ENCODE measurements at regions not wholly inside any gene's neighbourhood (a gene's known extent, or its start where the extent isn't known, plus 50 kb on each side); places are given as distances from the start of the nearest gene placed in this dataset.
"Not testable (repeated sequence)": the region's sequence is repeated elsewhere in the genome, so short reads cannot be mapped to it uniquely, and the experiment has no call there.

- POLR2A ChIA-PET: no interaction called here
- Mint-ChIP-seq H3K36me3 (ENCODE audit: low read depth) (no peaks in the 10 kb centered on the region), H3K27ac (no peak overlapping the region), H3K27me3 (ENCODE audit: low read depth) (no peaks in the 10 kb centered on the region), H3K4me1 (ENCODE audit: low read depth) (no peaks in the 10 kb centered on the region), H3K9me3 (ENCODE audit: insufficient read depth) (no peaks in the 10 kb centered on the region), H3K4me3 (no peak overlapping the region)
- CTCF ChIA-PET: interaction anchor here (1.3 kb wide), 1 partner anchor 249 kb away, joined by 3 read pairs; no protein-coding TSS in a partner anchor
- DNase-seq (no peak), ATAC-seq (no peak)
Measured at GRCh38 chr11:69947059-69947792, 128.0 kb upstream of the FGF3 start.

DNA sequence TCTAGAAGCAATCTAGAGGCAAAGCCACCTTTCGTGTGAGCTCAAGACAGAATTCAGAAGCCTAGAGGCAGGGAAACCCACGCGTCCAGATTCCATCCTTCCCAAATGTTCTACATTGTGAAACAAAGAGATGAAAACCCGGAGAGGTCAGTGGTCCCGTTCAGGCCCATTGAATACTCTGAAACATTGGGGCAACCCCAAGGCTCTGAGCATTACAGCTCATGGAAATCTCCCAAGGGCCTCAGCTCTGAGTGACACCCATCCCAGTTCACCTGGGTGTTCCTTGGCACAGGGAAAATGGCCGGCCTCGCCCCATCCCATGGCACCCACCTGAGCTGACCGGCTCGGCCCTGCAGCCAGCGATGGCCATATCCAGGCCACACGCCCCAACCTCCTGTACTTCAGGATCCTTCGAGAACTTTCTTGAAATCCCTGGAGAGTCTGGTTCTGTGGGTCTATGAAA lies 128.6 kb upstream of the FGF3 start:
- Mint-ChIP-seq H3K4me1 (ENCODE audit: low read depth) (no peaks in the 10 kb centered on the region), H3K9me3 (ENCODE audit: insufficient read depth) (no peaks in the 10 kb centered on the region), H3K27ac (no peak overlapping the region), H3K27me3 (ENCODE audit: low read depth) (no peaks in the 10 kb centered on the region), H3K36me3 (ENCODE audit: low read depth) (no peaks in the 10 kb centered on the region), H3K4me3 (no peak overlapping the region)
- POLR2A ChIA-PET: no interaction called here
- no peak for ATAC-seq
- DNase-seq: no peak
- CTCF ChIA-PET: no interaction called here

- POLR2A ChIA-PET: no interaction called here
- CTCF ChIA-PET: no interaction called here
- no peak overlapping the region for H3K27ac Mint-ChIP-seq
- H3K9me3 Mint-ChIP-seq (ENCODE audit: insufficient read depth): no peaks in the 10 kb centered on the region
- H3K27me3 Mint-ChIP-seq (ENCODE audit: low read depth): no peaks in the 10 kb centered on the region
- no peaks in the 10 kb centered on the region for H3K4me1 Mint-ChIP-seq (ENCODE audit: low read depth)
- no peak for ATAC-seq
- H3K4me3 Mint-ChIP-seq: no peak overlapping the region
- H3K36me3 Mint-ChIP-seq (ENCODE audit: low read depth): no peaks in the 10 kb centered on the region
- DNase-seq: no peak
Measured at GRCh38 chr11:69948256-69949141, 129.3 kb upstream of the FGF3 start.

- DNase-seq: no peak
- no peak overlapping the region for H3K27ac Mint-ChIP-seq
- H3K36me3 Mint-ChIP-seq (ENCODE audit: low read depth): no peaks in the 10 kb centered on the region
- no peaks in the 10 kb centered on the region for H3K4me1 Mint-ChIP-seq (ENCODE audit: low read depth)
- POLR2A ChIA-PET: no interaction called here
- no peaks in the 10 kb centered on the region for H3K9me3 Mint-ChIP-seq (ENCODE audit: insufficient read depth)
- CTCF ChIA-PET: no interaction called here
- no peak for ATAC-seq
- no peaks in the 10 kb centered on the region for H3K27me3 Mint-ChIP-seq (ENCODE audit: low read depth)
- H3K4me3 Mint-ChIP-seq: no peak overlapping the region
Measured at GRCh38 chr11:69949327-69949726, 128.8 kb upstream of the ANO1 start.

- ChIA-PET POLR2A (no interaction called here), CTCF (no interaction called here)
- Mint-ChIP-seq H3K9me3 (ENCODE audit: insufficient read depth) (no peaks in the 10 kb centered on the region), H3K36me3 (ENCODE audit: low read depth) (no peaks in the 10 kb centered on the region), H3K4me1 (ENCODE audit: low read depth) (no peaks in the 10 kb centered on the region), H3K27me3 (ENCODE audit: low read depth) (no peaks in the 10 kb centered on the region), H3K4me3 (no peak overlapping the region), H3K27ac (no peak overlapping the region)
- peak; percentile 35 for DNase-seq
- no peak for ATAC-seq
Measured at GRCh38 chr11:69950120-69950519, 128.0 kb upstream of the ANO1 start.

GRCh38 chr11:69950621-69951020 lies 127.5 kb upstream of the ANO1 start:
- Mint-ChIP-seq H3K27ac (no peak overlapping the region), H3K36me3 (ENCODE audit: low read depth) (no peaks in the 10 kb centered on the region), H3K9me3 (ENCODE audit: insufficient read depth) (no peaks in the 10 kb centered on the region), H3K27me3 (ENCODE audit: low read depth) (no peaks in the 10 kb centered on the region), H3K4me1 (ENCODE audit: low read depth) (no peaks in the 10 kb centered on the region), H3K4me3 (no peak overlapping the region)
- ChIA-PET CTCF (no interaction called here), POLR2A (no interaction called here)
- no peak for DNase-seq
- ATAC-seq: no peak

DNA sequence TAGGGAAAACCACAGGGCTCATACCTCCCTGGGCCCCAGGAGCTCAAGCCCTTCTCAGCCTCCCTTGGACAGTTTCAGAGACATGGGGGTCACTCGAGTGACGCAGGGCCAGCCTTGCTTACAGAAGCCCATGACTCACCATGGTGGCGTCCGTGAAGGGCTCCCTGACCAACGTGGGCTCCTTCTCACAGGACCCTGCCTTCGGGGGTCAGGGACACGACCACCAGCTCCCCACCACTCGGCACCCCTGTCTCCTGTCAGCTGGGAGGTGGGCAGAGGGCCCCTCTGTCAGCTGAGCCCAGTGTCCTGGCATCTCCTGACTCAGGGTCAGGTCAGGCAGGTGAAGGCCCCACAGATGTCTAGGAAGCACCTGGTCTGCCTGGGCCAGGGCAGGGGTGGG lies 126.3 kb upstream of the ANO1 start:
- no peaks in the 10 kb centered on the region for H3K27me3 Mint-ChIP-seq (ENCODE audit: low read depth)
- no peak overlapping the region for H3K4me3 Mint-ChIP-seq
- CTCF ChIA-PET: no interaction called here
- no peaks in the 10 kb centered on the region for H3K36me3 Mint-ChIP-seq (ENCODE audit: low read depth)
- H3K27ac Mint-ChIP-seq: no peak overlapping the region
- no peaks in the 10 kb centered on the region for H3K9me3 Mint-ChIP-seq (ENCODE audit: insufficient read depth)
- ATAC-seq (no peak), DNase-seq (no peak)
- POLR2A ChIA-PET: no interaction called here
- H3K4me1 Mint-ChIP-seq (ENCODE audit: low read depth): no peaks in the 10 kb centered on the region

GRCh38 chr11:69952229-69952975 lies 125.7 kb upstream of the ANO1 start:
- H3K27ac Mint-ChIP-seq; H3K9me3 Mint-ChIP-seq (ENCODE audit: insufficient read depth); ATAC-seq; H3K36me3 Mint-ChIP-seq (ENCODE audit: low read depth); H3K27me3 Mint-ChIP-seq (ENCODE audit: low read depth); CTCF ChIA-PET; H3K4me1 Mint-ChIP-seq (ENCODE audit: low read depth); DNase-seq; POLR2A ChIA-PET; H3K4me3 Mint-ChIP-seq: not testable (repeated sequence)

DNA sequence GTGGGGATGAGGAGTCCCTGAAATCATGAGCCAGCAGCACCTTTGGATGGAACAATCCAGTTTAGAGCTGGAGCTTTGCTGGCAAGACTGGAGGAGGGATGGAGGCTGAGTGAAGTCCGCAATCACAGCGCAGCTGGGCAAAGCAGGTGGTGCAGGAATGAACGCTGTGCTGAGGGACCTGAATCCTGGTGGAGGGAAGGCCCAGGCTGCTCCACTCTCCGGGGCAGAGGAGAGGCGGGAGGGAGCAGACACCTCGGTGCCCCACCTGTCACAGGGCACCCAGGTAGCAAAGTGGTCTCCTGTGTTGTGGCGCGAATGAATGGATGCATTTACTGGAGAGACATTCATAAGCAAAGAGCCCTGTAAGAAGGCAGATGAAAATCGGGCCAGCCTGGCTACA lies 124.8 kb upstream of the ANO1 start:
- POLR2A ChIA-PET: no interaction called here
- no peak for ATAC-seq
- CTCF ChIA-PET: no interaction called here

DNA sequence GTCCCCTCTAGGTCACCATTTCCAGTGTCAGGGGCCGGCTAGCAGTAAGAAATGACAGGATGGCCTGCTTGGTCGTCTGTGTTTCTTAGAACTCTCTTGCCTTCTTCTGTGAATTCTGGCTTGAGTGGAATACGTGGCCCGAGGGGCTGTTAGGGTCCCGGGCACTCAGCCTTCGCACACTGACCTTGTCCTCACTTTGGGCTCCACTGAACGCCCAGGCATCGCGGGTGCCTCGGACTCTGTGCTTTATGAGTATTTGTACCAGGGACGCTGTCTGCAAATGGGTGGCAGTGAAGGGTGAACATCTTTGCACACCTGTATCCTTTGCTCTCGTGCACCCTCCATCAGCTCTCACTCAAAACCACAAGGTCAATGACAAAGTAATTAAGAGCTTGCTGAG lies 123.4 kb upstream of the ANO1 start:
- CTCF ChIA-PET: no interaction called here
- H3K4me3 Mint-ChIP-seq: no peak overlapping the region
- ATAC-seq (no peak), DNase-seq (no peak)
- H3K9me3 Mint-ChIP-seq (ENCODE audit: insufficient read depth): no peaks in the 10 kb centered on the region
- H3K36me3 Mint-ChIP-seq (ENCODE audit: low read depth): no peaks in the 10 kb centered on the region
- POLR2A ChIA-PET: no interaction called here
- H3K27ac Mint-ChIP-seq: no peak overlapping the region
- H3K27me3 Mint-ChIP-seq (ENCODE audit: low read depth): no peaks in the 10 kb centered on the region
- H3K4me1 Mint-ChIP-seq (ENCODE audit: low read depth): no peaks in the 10 kb centered on the region

More for the DNA sequence above, 124.8 kb upstream of the ANO1 start:
- Mint-ChIP-seq H3K4me3 (no peak overlapping the region), H3K27ac (no peak overlapping the region), H3K9me3 (ENCODE audit: insufficient read depth) (no peaks in the 10 kb centered on the region), H3K4me1 (ENCODE audit: low read depth) (no peaks in the 10 kb centered on the region), H3K27me3 (ENCODE audit: low read depth) (no peaks in the 10 kb centered on the region), H3K36me3 (ENCODE audit: low read depth) (no peaks in the 10 kb centered on the region)
- DNase-seq: no peak

- DNase-seq: no peak
- POLR2A ChIA-PET: no interaction called here
- no peaks in the 10 kb centered on the region for H3K27me3 Mint-ChIP-seq (ENCODE audit: low read depth)
- H3K4me1 Mint-ChIP-seq (ENCODE audit: low read depth): no peaks in the 10 kb centered on the region
- no peaks in the 10 kb centered on the region for H3K36me3 Mint-ChIP-seq (ENCODE audit: low read depth)
- no peaks in the 10 kb centered on the region for H3K9me3 Mint-ChIP-seq (ENCODE audit: insufficient read depth)
- H3K4me3 Mint-ChIP-seq: no peak overlapping the region
- CTCF ChIA-PET: no interaction called here
- no peak for ATAC-seq
- H3K27ac Mint-ChIP-seq: no peak overlapping the region
Measured at GRCh38 chr11:69956669-69957190, 121.4 kb upstream of the ANO1 start.

GRCh38 chr11:69957849-69958248 lies 120.3 kb upstream of the ANO1 start:
- no peak overlapping the region for H3K4me3 Mint-ChIP-seq
- no peaks in the 10 kb centered on the region for H3K36me3 Mint-ChIP-seq (ENCODE audit: low read depth)
- CTCF ChIA-PET: no interaction called here
- DNase-seq (no peak), ATAC-seq (no peak)
- no peak overlapping the region for H3K27ac Mint-ChIP-seq
- no peaks in the 10 kb centered on the region for H3K9me3 Mint-ChIP-seq (ENCODE audit: insufficient read depth)
- H3K4me1 Mint-ChIP-seq (ENCODE audit: low read depth): no peaks in the 10 kb centered on the region
- H3K27me3 Mint-ChIP-seq (ENCODE audit: low read depth): no peaks in the 10 kb centered on the region
- POLR2A ChIA-PET: no interaction called here
